Glomerular endothelial cell (primary cell): ENCODE measurements at regions not wholly inside any gene's neighbourhood (a gene's known extent, or its start where the extent isn't known, plus 50 kb on each side); places are given as distances from the start of the nearest gene placed in this dataset.

ENCODE experiments used
- DNase-seq: peaks from one replicate; pipeline ENCODE4 v3.0.0-alpha.2; 2011; ENCODE audit warnings: low read depth, low spot score; ENCODE audit errors: extremely low read depth

DNA sequence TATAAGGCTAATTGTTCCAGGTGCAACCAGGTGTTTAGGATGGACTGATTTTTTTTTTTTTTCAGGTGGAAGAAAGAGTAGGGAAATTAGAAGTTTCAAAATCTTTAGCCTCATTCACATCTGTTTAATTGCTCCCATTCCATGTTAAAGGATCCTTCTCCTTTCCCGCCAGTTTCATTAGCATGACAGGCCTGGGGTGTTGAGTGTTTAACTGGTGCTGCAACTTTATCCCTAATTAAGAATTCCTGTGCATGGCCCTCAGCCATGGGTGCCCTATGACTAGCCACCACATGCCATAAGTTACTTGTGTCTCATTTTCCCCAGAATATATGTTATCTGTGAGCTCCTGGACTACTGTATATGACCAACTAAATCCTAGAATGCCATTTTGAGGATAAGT, 501.4 kb downstream of the NSUN3 start:
- DNase-seq: no peak

DNA sequence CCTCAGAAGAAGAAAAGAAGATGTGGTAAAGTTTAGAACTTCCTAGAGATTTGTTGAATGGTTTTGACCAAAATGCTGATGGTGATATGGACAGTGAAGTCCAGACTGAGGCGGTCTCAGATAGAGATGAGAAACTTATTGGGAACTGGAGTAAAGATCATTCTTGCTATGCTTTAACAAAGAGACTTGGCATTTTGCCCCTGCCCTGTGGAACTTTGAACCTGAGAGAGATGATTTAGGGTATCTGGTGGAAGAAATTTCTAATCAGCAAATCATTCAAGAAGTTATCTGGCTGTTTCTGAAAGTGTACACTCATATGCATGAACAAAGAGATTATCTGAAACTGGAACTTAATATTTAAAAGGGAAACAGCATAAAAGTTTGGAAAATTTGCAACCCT, 505.2 kb downstream of the NSUN3 start:
- no peak for DNase-seq

DNA sequence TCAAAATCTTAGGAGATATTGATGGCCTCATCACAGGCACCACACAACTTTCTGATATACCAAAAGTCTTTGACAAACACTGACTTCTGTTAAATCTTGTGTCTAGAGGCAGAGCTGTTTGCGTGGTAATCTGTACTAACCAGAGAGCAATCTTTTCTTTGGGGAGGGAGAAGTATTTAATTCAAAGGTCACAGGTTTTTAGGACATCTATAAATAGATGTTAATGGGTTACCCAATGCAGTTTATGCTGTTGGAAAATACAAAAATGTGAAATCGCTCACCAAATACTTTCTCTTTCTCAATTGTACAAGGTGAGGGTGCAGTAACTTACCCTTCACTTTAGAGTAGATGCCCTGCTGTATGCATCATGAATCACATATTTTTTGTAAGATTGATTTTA, 510.5 kb downstream of the NSUN3 start:
- DNase-seq: no peak

DNA sequence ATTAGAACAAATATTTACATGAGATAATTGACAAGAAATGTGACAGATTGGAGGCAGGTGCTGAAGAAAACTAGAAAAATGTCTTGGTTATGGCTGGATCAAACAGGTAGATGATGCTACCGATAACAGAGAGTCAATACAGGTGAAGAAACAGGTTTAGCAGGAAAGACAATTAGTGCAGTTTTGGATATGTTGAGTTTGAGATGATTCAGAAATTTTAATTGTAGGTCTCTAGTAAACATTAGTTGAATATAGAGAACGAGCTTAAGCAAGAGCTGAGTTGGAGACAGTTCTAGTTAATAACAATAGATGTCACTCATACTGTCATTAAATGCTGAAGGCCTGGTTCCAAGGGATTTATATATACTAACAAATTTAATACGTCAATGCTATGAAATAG, 524.4 kb downstream of the NSUN3 start:
- no peak for DNase-seq

DNA sequence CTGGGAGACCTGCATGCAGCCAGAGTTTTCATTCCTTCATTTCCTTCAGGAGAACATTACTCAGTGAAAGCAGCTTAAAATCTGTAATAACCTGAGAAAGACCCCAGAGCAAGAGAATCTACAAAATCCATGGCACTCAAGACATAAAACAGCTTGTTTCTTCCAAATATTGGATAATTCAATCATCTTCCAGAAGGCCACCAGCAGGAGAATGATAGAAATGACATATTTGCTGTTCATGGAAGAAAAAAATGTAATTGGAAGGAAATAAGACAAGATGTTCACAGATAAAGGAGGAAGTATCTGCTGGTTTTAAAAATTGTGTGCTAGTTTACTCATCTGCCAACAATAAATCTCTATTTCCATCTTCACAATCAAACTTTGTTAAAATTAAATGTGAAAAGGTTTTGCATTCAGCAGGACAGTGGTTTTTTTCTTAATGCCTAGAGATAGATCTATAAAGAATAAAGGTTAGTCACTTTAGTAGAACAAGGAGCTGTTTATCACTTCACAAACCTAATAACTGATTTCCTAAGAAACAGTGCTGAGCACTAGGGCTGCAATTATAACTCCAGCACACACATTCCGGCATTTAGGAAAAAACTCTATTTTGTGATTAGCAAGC, 530.8 kb downstream of the NSUN3 start:
- DNase-seq: no peak

DNA sequence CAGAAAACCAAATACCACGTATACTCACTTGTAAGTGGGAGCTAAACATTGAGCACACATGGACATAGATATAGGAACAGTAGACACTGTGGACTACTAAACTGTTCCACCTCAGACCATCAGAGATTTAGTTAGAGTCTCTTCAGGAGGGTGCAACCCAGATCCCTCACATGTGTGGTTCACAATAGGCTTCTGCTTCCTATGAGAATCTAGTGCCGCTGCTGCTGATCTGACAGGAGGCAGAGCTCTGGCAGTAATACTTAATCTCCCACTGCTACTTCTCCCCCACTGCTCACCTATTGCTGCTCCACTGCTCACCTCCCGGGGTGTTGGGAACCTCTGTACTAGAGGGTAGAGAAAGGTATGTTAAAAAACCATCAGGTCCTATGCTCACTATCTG, 533.3 kb downstream of the NSUN3 start:
- DNase-seq: no peak

DNA sequence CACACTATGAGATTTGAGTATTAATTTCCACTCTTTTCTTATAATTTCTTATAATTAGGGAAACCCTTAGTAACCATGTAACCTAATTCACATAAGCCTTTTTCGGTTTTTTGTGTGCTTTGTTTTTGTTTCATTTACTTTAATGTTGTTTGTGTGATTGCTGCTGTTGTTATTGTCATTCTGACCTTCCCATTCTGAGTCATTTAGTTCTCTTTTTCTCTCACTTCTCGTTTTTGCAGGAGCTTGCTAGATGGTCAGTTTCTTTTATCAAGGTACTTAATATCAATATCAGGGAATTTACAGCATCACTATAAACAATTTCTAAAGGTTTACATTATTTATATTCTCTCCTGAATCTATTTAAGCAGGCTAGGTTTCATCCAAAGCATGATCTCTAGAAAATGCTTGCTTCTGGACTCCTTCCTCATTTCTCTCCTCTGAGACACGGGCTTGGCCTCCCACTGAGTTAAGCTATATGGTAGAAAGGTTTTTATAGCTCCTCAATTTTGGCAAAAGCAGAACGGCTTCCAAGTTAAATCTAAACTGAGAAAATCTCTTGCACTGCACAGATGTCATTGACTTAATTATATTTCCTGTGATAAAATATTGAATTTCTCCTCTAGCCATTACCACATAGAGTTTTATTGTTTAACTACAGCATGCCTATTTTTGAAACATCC, 534.2 kb downstream of the NSUN3 start:
- DNase-seq: no peak

DNA sequence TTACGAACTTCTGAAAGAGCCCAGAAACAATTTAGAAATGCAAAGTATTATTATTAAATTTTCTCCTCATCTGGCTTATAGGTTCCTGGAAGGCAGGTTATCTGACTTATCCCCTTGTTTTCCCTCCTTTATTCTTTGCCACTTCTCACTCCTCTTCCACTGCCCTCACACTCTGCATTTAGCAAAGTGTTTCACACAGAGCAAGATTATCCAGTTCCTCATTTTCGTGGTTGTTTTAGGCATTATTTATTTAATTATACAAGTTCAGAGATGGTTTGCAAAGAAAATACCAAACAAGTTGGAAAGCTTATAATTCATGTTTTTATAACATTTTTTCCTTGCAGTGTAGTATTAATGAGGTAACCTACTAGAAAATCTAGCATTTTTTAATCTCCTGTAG, 544.9 kb downstream of the NSUN3 start:
- no peak for DNase-seq

DNA sequence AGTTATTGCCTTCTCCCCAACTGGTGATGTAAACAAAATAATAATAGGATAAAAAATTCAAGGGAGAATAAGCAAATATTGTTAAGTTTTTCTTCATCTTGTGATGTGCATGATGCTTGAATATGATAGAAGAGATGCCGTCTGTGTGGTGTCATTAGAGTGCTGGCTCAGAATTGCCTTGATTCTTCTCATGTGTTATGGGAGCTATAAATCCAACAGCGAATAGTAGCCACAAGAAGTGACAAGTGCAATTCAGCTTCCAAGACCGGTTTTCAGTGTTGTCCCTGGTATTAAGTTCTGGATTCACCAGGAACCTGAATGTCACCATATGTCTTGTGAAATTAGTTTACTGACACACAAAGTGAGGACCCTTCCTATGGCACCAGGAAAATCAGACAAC, 547.0 kb downstream of the NSUN3 start:
- no peak for DNase-seq

DNA sequence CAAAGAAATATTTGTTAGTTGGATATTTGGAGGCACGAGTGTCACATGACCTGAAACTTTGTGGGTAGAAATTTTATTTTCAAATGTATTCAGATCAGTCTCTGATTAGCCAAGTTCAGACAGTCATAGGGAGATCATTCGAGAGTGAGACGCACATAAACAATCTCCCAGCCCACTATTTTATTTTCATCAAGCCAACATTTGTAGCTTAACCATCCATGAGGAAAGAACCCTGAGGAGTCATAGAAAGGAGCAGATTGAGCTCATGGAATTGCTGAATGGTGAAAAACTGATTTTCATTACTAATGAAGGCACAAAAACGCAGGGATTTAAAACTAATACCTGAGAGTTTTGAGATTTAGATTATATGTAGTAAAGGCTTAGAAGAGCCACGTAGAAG, 548.7 kb downstream of the NSUN3 start:
- no peak for DNase-seq

DNA sequence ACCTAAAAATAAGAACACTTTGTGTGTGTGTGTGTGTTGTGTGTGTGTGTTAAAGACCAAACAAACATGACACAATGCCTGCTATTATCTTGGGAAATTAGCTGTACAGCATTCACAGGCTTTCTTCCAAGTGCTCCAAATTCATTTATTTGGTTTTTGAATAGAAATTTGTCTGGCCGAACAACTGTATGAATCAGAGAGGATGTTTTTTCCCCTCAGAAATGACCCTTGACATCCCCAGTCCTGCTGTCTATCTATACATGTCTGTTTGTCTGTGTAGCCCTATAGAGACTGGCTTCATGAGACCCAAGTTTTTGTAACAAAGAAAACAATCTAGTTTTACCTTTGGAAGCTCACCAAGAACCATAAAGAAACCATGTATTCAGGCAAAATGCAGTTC, 549.8 kb downstream of the NSUN3 start:
- no peak for DNase-seq

DNA sequence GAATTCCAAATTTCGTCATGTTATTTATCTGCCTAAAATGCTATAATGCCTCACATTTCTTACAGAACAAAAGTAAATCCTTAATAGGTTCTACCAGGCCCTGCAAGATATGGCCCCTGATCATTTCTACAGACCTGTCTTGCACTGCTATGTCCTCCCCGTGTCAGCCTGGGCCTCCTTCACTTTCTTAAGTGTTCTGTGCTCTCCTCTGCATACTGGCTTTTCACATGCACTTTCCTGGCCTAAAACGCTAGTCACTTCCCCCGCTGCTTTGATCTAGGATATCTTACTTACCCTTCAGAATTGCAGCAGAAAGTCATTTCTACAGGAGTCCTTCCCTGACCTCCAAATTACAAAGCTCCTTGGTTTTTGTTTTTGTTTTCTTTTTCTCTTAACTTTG, 551.3 kb downstream of the NSUN3 start:
- no peak for DNase-seq

DNA sequence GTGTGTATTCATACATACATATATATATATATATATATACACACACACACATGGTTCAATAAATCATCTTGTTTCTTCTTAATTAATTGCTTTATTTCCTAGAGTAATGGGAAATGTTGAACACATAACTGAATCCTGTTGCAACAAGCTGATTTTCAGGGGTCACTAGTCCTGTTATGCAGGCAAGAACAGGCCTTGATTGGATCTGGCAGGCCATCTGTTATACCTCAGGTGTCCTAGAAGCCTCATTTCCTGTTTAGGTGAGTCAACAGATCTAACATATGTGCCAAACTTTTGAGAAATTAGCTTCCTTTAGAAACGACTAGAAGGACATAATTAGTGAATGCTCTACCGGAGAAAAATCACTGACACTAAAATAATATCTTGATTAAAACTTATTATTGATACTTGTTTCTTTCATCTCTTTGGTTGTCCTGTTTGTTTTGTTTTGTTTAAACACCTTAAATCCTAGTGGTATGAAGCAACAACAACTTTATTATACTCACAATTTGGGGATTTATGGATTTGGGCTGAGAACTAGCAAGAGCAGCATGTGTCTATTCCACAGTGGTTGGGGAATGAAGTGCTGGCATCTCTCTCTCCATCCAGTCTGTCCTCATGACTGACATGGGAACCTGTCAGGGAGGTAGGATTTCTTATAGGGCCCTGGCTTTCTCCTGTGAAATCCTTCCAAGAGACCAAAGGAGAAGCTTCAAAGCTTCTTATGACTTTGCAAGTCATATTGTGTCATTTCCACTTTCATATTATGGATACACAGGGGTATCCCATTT, 552.6 kb downstream of the NSUN3 start:
- DNase-seq: no peak

DNA sequence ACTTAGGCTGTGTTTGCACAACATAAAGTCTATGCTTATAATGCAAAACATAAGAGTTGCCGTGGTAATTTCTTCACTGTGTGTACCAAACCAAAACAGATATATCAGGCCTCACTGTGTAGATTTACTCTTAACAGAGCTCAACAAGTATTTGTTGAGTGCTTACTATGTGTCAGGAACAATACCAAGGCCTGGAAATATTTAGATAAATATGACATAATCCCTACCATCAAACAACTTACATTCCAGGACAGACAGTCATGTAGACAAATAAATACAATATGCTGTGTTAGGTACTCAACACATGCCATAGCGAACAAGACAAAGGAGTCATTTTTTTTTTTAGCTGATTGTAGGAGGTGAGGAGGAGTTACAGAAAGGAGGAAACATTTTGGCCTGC, 554.0 kb downstream of the NSUN3 start:
- no peak for DNase-seq

DNA sequence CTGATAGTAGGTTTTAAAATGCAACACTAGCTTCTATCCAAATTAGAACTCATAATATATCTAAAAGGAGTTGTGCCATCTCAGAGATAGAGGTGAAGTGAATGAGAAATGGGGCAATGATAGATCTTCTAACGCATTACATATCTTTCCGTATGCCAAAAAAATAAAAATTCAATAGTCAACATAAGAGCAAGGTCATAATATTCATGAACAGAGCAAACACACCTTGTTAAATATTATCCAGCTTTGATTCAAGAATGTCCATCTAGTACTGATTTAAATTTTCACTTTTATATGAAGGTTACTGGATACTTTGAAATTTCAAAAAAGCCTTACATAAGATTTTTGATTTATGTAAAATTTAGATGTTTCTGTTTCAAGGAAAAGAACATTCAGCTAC, 554.5 kb downstream of the NSUN3 start:
- no peak for DNase-seq

DNA sequence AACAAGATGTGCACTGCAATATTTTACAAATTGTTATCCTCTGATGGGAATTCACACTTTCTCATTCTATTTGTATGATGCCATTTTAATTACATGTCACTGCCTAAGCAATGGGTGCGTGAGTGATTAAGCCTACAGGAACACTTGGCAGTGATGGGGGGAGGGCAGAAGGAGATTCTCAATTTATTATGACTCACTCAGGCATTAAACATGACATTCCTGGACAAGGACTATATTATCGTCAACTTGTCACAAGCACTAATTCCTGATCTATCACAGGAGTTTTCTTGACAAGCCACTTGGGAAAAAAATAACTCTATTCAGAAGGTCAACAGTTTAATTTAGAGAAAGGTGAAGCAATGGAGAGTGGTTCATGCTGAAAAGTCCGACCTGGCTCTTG, 556.8 kb downstream of the NSUN3 start:
- no peak for DNase-seq

DNA sequence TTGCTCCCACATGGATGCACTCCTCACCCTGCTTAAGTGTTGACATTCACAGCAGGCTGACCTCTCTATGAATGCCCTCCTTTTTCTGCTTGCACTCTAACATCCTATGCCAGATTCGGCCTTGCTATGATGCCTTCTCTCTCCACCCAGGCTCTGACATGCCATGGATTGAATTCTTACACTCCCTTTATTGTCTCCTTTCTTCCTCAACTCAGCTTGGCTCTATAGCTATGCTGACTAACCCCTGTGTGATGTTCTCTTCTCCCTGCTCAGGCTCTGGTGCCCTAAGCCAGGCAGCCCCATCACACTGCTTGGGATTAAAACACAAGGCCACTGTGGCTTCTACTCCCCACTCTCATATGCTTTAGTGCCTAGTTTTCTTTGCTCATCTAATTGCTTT, 563.7 kb downstream of the NSUN3 start:
- DNase-seq: no peak

DNA sequence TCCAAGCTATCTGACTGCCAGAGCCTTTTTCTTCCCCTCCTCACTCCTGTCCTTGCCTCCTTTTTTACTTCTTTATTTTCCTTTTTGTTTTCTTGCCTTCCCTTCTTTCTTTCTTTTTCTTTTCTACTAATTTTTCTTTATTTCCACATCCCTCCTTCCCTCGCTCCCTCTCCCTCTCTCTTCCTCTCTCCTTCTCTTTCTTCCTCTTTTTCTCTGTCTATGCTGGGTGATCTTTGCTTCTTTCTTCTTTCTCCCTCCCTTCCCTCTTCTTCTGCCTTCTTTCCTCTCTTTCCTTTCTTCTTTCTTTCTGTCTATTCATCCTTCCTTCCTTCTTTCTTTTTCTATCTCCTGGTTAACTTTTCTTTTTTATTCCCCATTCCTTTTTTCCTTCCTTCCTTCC, 564.8 kb downstream of the NSUN3 start:
- DNase-seq: no peak

DNA sequence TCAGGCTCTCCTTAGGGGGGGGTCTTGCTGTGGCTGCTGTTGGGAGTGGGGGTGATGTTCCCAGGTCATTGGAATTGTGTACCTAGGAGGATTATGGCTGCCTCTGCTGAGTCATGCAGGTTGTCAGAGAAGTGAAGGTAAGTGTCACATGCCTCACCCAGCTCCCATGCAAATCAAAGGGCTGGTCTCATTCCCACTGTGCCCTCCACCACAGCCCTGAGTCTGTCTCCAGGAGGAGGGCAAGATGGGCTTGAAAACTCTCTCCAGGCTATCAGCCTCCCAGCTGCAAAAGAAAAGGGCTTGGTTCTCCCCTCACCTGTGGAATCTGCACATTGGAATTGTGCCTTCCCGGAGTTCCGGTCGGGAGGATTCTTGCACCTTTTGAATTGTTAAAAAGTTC, 580.5 kb downstream of the NSUN3 start:
- DNase-seq: no peak

DNA sequence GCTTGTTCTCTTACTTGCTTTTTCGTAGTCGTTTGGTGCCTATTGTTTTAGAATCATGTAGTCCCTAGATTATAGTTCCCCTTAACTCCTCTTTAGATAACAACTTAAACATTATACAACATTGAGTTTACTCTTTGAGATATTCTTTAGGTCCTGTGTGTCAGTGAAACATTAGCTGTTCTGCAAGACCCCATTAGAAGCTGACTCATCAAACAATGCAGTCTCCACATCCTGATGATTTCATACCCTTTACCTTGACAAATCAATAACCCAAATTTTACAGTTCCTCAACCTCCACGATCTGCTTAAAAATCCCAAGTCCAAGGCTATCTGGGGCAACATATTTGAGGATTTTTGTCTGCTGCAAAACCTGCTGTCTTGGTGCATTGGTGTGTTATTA, 582.9 kb downstream of the NSUN3 start:
- DNase-seq: no peak

DNA sequence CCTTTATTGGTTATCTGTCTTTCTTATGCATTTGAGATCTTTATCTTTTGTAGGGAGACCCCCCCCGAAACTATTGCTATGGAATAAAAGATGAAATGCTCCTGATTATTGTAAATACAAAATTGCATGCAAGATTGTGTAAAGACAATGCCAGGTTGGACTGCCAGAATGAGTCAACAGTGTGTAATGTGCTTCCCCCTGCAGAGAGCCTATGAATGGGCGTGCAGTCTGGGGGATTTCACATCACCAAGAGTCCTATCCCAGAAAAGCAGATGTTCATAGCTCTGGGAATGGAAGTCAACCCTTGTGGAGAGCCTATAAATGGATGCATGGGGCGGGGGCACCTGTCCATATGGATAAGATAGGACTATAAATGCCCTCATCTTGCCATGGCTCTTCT, 584.3 kb downstream of the NSUN3 start:
- no peak for DNase-seq
